Lower leg skin (tissue), 3 donors: ENCODE measurements at regions not wholly inside any gene's neighbourhood (a gene's known extent, or its start where the extent isn't known, plus 50 kb on each side); places are given as distances from the start of the nearest gene placed in this dataset.
"Not testable (repeated sequence)": the region's sequence is repeated elsewhere in the genome, so short reads cannot be mapped to it uniquely, and the experiment has no call there.

Experiments
- CTCF ChIP-seq, 3 donors: fragments of 450-650 bp; IDR thresholded peaks; one replicate each; pipeline ENCODE4 v1.5.1; 2016; ENCODE audit warnings: antibody characterized with exemption in 3 of 3, mild to moderate bottlenecking in 3 of 3, moderate library complexity in 2 of 3
- POLR2A ChIP-seq, 2 donors: fragments of 450-650 bp; IDR thresholded peaks; one replicate each; pipeline ENCODE4 v1.6.1; 2016 to 2017; ENCODE audit warnings: antibody characterized with exemption in 2 of 2, mild to moderate bottlenecking in 1 of 2, moderate library complexity in 1 of 2

GRCh38 chr1:144538736-144539135, 54.0 kb upstream of the PPIAL4F start:
- not testable (repeated sequence) for TF ChIP-seq POLR2A, CTCF (IDR thresholded peaks at IDR 0.05)
